Motor neuron (in vitro differentiated cells): ENCODE measurements at regions not wholly inside any gene's neighbourhood (a gene's known extent, or its start where the extent isn't known, plus 50 kb on each side); places are given as distances from the start of the nearest gene placed in this dataset.
A peak's percentile ranks its signal among the peaks of the same experiment; 100 is the strongest.

Experiments used
- ATAC-seq, 8 experiments: fragments of 200-7000 bp; cut with Tn5 transposase; replicated peaks in 6 of 8; 2 replicates each; pipeline ENCODE4 v1.8.0; 2021; ENCODE audit warnings: mild to moderate bottlenecking in 8 of 8, moderate library complexity in 8 of 8
- H3K27ac ChIP-seq, 2 donors: fragments of 250-450 bp; sonication (Bioruptor Pico); 2 replicates each; pipeline ENCODE4 v1.9.0; 2021; ENCODE audit warnings: antibody characterized with exemption in 2 of 2, mild to moderate bottlenecking in 2 of 2, moderate library complexity in 1 of 2
- H3K4me1 ChIP-seq, 2 donors: fragments of 250-450 bp; sonication (Bioruptor Pico); replicated peaks in 1 of 2; 2 replicates each; pipeline ENCODE4 v1.6.1; 2021; ENCODE audit warnings: antibody characterized with exemption in 2 of 2, mild to moderate bottlenecking in 2 of 2, moderate library complexity in 1 of 2
- H3K4me3 ChIP-seq, 5 donors: fragments of 250-450 bp; sonication (Bioruptor Pico); 2 replicates each; pipeline ENCODE4 v1.9.0; 2021; ENCODE audit warnings: antibody characterized with exemption in 5 of 5, mild to moderate bottlenecking in 5 of 5, moderate library complexity in 4 of 5
- WGBS, 10 experiments: fragments of 450-650 bp; shearing (Covaris generic); methylation state at CpG; one replicate each; pipeline ENCODE4 v1.0.0; 2022; 5-methylcytosine and 5-hydroxymethylcytosine counted together
- in situ Hi-C, 9 experiments: fragments of 400-800 bp; cut with MboI; loops; one replicate each; pipeline ENCODE4 v1.15.0; 2021; ENCODE audit warnings: low sequenced_read_pairs in 9 of 9, low pct_unique_long_range_greater_than_20kb in 2 of 9; ENCODE audit not compliant: unreplicated experiment in 9 of 9

GRCh38 chr17:77511514-77512061, 370.8 kb downstream of the SEC14L1 start:
- 29 to 75% (median 67%) methylated on average over 1 of the region's 1 CpG; no CpG with 5 or more reads in 5 of the 10 experiments for whole genome bisulfite sequencing, 10 experiments
- peaks cover 5 to 6% of the 10 kb centered on the region in 2 donors for H3K4me1 ChIP-seq
- no peak overlapping the region for H3K4me3 ChIP-seq
- no peak overlapping the region for H3K27ac ChIP-seq
- no peak for ATAC-seq
- in situ Hi-C loops, result no loop called here

GRCh38 chr17:77512062-77512946, 371.5 kb downstream of the SEC14L1 start:
- in situ Hi-C loops, result no loop called here
- 48 to 100% (median 77%) methylated on average over 1 to 6 of the region's 6 CpGs; no CpG with 5 or more reads in 1 of the 10 experiments for WGBS, 10 experiments

GRCh38 chr17:77513045-77513444, 372.3 kb downstream of the SEC14L1 start:
- no peak overlapping the region for H3K27ac ChIP-seq
- H3K4me3 ChIP-seq, result no peak overlapping the region
- peaks cover 0 to 4% of the 10 kb centered on the region in 2 donors for H3K4me1 ChIP-seq
- no peak for ATAC-seq
- in situ Hi-C loops, result no loop called here
- WGBS, 10 experiments, result 90 to 100% (median 94%) methylated on average over 1 to 3 of the region's 3 CpGs

More at GRCh38 chr17:77512062-77512946, 371.5 kb downstream of the SEC14L1 start:
- ATAC-seq, result no peak
- Histone ChIP-seq H3K4me3 (no peak overlapping the region), H3K27ac (no peak overlapping the region), H3K4me1 (peaks cover 0 to 4% of the 10 kb centered on the region in 2 donors)

- no peak overlapping the region for H3K27ac ChIP-seq
- in situ Hi-C loops, result no loop called here
- ATAC-seq, result no peak
- no peak overlapping the region for H3K4me3 ChIP-seq
- no peaks in the 10 kb centered on the region for H3K4me1 ChIP-seq
Measured at GRCh38 chr17:77515227-77515626, 374.5 kb downstream of the SEC14L1 start.

- no peak overlapping the region for H3K4me3 ChIP-seq
- in situ Hi-C loops, result no loop called here
- 45 to 100% (median 75%) methylated on average over 1 to 4 of the region's 4 CpGs; no CpG with 5 or more reads in 3 of the 10 experiments for WGBS, 10 experiments
- no peak for ATAC-seq
- no peak overlapping the region for H3K27ac ChIP-seq
- H3K4me1 ChIP-seq, result no peaks in the 10 kb centered on the region
Measured at GRCh38 chr17:77516902-77517301, 376.1 kb downstream of the SEC14L1 start.

GRCh38 chr17:77521076-77521475, 380.3 kb downstream of the SEC14L1 start:
- in situ Hi-C loops, result no loop called here
- H3K4me1 ChIP-seq, result no peaks in the 10 kb centered on the region
- no peak for ATAC-seq
- no peak overlapping the region for H3K4me3 ChIP-seq
- H3K27ac ChIP-seq, result no peak overlapping the region
- 90 to 100% (median 100%) methylated on average over 1 to 10 of the region's 13 CpGs; no CpG with 5 or more reads in 7 of the 10 experiments for WGBS, 10 experiments

GRCh38 chr17:77523540-77523939, 382.8 kb downstream of the SEC14L1 start:
- Histone ChIP-seq H3K4me3 (no peak overlapping the region), H3K4me1 (peaks cover 6 to 16% of the 10 kb centered on the region in 2 donors), H3K27ac (no peak overlapping the region)
- peak in 3 of 8 experiments; percentile 19 to 77 (median 52) for ATAC-seq
- in situ Hi-C loops, result no loop called here
- WGBS, 10 experiments, result 40 to 100% (median 76%) methylated on average over 1 to 8 of the region's 8 CpGs; no CpG with 5 or more reads in 3 of the 10 experiments

GRCh38 chr17:77526259-77526711, 385.5 kb downstream of the SEC14L1 start:
- 87 to 94% (median 92%) methylated on average over 2 to 3 of the region's 20 CpGs; no CpG with 5 or more reads in 7 of the 10 experiments for WGBS, 10 experiments
- peaks cover 6 to 16% of the 10 kb centered on the region in 2 donors for H3K4me1 ChIP-seq
- H3K27ac ChIP-seq, result no peak overlapping the region
- ATAC-seq, result no peak
- no peak overlapping the region for H3K4me3 ChIP-seq
- in situ Hi-C loops, result loop anchor here in 7 of 9 experiments (25.0 kb wide), 2 partner anchors 436 to 486 kb away; partner anchors contain the start of gene TNRC6C (in 2 of the 7)

GRCh38 chr17:77526728-77527350, 386.1 kb downstream of the SEC14L1 start:
- Histone ChIP-seq H3K4me1 (peaks cover 6 to 16% of the 10 kb centered on the region in 2 donors), H3K4me3 (no peak overlapping the region), H3K27ac (no peak overlapping the region)
- in situ Hi-C loops, result loop anchor here in 7 of 9 experiments (25.0 kb wide), 2 partner anchors 435 to 485 kb away; partner anchors contain the start of gene TNRC6C (in 2 of the 7)
- WGBS, 10 experiments, result 58 to 100% (median 80%) methylated on average over 1 to 11 of the region's 17 CpGs; no CpG with 5 or more reads in 3 of the 10 experiments
- no peak for ATAC-seq

- Histone ChIP-seq H3K4me1 (peaks cover 6 to 16% of the 10 kb centered on the region in 2 donors), H3K4me3 (no peak overlapping the region), H3K27ac (no peak overlapping the region)
- no peak for ATAC-seq
- WGBS, 10 experiments, result 70 to 100% (median 93%) methylated on average over 2 to 5 of the region's 5 CpGs; no CpG with 5 or more reads in 3 of the 10 experiments
- in situ Hi-C loops, result loop anchor here in 7 of 9 experiments (25.0 kb wide), 2 partner anchors 435 to 485 kb away; partner anchors contain the start of gene TNRC6C (in 2 of the 7)
Measured at GRCh38 chr17:77527409-77527808, 386.6 kb downstream of the SEC14L1 start.

GRCh38 chr17:77527836-77528505, 387.2 kb downstream of the SEC14L1 start:
- peak in 5 of 8 experiments; percentile 22 to 43 (median 31) for ATAC-seq
- no peak overlapping the region for H3K27ac ChIP-seq
- peak overlapping the region; percentile 26 to 42 (median 28) for H3K4me3 ChIP-seq
- peaks cover 6 to 16% of the 10 kb centered on the region in 2 donors for H3K4me1 ChIP-seq
- 53 to 100% (median 85%) methylated on average over 1 to 12 of the region's 23 CpGs; no CpG with 5 or more reads in 4 of the 10 experiments for WGBS, 10 experiments
- in situ Hi-C loops, result loop anchor here in 7 of 9 experiments (25.0 kb wide), 2 partner anchors 434 to 484 kb away; partner anchors contain the start of gene TNRC6C (in 2 of the 7)
